Lower leg skin (tissue), 4 donors: ENCODE measurements at regions not wholly inside any gene's neighbourhood (a gene's known extent, or its start where the extent isn't known, plus 50 kb on each side); places are given as distances from the start of the nearest gene placed in this dataset.
"Not testable (repeated sequence)": the region's sequence is repeated elsewhere in the genome, so short reads cannot be mapped to it uniquely, and the experiment has no call there.

Experiments
- DNase-seq, 2 donors: peaks; one replicate each; pipeline ENCODE4 v3.0.0-alpha.2; 2019; ENCODE audit warnings: low spot score in 2 of 2
- H3K4me3 ChIP-seq: fragments of 200-600 bp; sonication (generic); 2 replicates; pipeline ENCODE4 v1.5.1; 2017; ENCODE audit warnings: mild to moderate bottlenecking, low read depth; ENCODE audit not compliant: poor library complexity, severe bottlenecking
- POLR2A ChIP-seq, 2 donors: fragments of 450-650 bp; IDR thresholded peaks; one replicate each; pipeline ENCODE4 v1.6.1; 2016 to 2017; ENCODE audit warnings: antibody characterized with exemption in 2 of 2, mild to moderate bottlenecking in 1 of 2, moderate library complexity in 1 of 2
- WGBS, 2 donors: methylation state at CpG; one replicate each; pipeline ENCODE4 v1.1.5; 2018; 5-methylcytosine and 5-hydroxymethylcytosine counted together
- intact Hi-C: fragments of 100-400 bp; cut with DNase I; formaldehyde crosslinking; loops from one replicate; pipeline ENCODE4 v1.15.0; 2023; ENCODE audit warnings: low total_unique reads
- TF ChIP-seq, protein P1 (sequence below), 3 donors: fragments of 450-650 bp; IDR thresholded peaks; one replicate each; pipeline ENCODE4 v1.5.1; 2016; ENCODE audit warnings: antibody characterized with exemption in 3 of 3, mild to moderate bottlenecking in 3 of 3, moderate library complexity in 2 of 3

DNA sequence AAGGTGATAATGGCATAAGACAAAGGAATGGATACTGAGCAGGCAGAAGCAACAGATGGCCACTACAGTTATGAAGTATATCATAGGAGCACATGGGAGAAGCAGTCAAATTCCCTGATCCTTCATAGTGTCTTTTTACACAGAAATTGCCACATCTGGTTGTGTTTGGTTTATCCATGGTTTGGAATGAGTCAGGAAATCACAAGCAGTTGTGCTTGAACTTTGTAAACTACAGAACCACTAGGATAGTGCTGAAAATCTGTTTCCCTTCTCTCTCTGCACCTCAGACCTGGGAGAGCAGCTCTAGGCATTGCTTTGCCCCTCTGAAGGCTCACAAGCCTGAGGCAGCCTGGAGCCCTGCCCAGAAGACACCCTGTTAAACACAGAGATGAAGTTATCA is 134.0 kb downstream of the DMRT2 start:
- no peak for DNase-seq
- no peak overlapping the region for H3K4me3 ChIP-seq
- no peak for TF ChIP-seq POLR2A (IDR thresholded peaks at IDR 0.05)
- TF ChIP-seq, protein P1, sequence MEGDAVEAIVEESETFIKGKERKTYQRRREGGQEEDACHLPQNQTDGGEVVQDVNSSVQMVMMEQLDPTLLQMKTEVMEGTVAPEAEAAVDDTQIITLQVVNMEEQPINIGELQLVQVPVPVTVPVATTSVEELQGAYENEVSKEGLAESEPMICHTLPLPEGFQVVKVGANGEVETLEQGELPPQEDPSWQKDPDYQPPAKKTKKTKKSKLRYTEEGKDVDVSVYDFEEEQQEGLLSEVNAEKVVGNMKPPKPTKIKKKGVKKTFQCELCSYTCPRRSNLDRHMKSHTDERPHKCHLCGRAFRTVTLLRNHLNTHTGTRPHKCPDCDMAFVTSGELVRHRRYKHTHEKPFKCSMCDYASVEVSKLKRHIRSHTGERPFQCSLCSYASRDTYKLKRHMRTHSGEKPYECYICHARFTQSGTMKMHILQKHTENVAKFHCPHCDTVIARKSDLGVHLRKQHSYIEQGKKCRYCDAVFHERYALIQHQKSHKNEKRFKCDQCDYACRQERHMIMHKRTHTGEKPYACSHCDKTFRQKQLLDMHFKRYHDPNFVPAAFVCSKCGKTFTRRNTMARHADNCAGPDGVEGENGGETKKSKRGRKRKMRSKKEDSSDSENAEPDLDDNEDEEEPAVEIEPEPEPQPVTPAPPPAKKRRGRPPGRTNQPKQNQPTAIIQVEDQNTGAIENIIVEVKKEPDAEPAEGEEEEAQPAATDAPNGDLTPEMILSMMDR (IDR thresholded peaks at IDR 0.05), result no peak
- intact Hi-C loops, result no loop called here

DNA sequence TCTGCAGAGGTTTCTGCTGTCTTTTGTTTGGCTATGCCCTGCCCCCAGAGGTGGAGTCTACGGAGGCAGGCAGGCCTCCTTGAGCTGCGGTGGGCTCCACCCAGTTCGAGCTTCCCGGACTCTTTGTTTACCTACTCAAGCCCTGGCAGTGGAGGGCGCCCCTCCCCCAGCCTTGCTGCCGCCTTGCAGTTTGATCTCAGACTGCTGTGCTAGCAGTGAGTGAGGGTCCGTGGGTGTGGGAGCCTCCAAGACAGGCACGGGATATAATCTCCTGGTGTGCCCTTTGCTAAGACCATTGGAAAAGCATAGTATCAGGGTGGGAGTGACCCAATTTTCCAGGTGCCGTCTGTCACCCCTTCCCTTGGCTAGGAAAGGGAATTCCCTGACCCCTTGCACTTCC is 137.0 kb downstream of the DMRT2 start:
- intact Hi-C loops, DNase-seq, H3K4me3 ChIP-seq: not testable (repeated sequence)
- 93 to 95% methylated on average over 9 of the region's 9 CpGs for WGBS, 2 donors

DNA sequence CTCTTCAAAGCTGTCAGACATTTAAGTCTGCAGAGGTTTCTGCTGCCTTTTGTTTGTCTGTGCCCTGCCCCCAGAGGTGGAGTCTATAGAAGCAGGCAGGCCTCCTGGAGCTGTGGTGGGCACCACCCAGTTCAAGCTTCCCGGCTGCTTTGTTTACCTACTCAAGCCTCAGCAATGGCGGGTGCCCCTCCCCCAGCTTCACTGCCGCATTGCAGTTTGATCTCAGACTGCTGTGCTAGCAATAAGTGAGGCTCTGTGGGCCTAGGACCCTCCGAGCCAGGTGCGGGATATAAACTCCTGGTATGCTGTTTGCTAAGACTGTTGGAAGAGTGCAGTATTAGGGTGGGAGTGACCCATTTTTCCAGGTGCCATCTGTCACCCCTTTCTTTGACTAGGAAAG is 145.5 kb downstream of the DMRT2 start:
- H3K4me3 ChIP-seq, intact Hi-C loops, DNase-seq: not testable (repeated sequence)
- 84 to 86% methylated on average over 5 of the region's 5 CpGs for WGBS, 2 donors

DNA sequence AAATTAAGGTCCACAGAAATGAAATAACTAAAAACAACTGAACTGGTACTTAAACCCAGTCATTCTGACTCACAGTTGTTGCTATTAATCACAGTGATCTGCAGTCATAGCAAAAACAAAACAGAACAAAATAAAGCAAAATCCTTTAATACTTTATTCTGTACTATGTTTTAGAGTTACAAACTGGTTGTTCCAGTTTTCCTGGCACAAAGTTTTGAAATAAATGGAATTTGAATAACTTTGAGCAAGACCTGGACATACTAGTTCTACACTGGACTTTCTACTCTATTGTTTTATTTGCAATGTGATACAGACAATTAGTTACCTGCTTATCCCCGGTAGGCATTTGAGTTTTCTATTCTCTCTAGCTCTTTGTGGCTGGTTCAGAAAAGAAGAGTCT is 147.9 kb downstream of the DMRT2 start:
- 64% methylated on average over 1 of the region's 1 CpG for WGBS, 2 donors
- TF ChIP-seq, protein P1 (IDR thresholded peaks at IDR 0.05), result no peak
- no peak for TF ChIP-seq POLR2A (IDR thresholded peaks at IDR 0.05)
- no peak overlapping the region for H3K4me3 ChIP-seq
- intact Hi-C loops, result no loop called here
- no peak for DNase-seq

DNA sequence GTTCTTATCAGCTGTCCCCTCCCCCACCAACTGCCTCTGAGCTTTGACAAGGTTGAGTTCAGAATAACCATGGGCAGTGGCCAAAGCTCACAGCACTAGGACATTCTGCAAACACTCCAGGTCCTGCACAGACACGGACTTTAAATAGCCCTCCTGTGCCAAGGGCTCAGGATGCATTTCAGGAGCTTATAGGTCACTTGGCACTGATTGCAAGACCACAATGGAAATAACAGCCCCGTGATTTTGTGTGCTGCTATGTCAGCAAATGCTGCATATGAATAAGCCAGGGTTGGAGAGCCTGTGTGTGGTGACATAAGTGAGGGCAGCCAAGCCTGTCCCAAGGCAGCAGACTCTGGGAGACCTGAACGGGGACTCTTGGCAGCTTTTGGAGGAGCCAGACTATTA is 150.7 kb downstream of the DMRT2 start:
- whole genome bisulfite sequencing, 2 donors, result 27 to 48% methylated on average over 3 of the region's 3 CpGs
- intact Hi-C loops, result no loop called here
- no peak for DNase-seq
- TF ChIP-seq, protein P1 (IDR thresholded peaks at IDR 0.05), result no peak
- TF ChIP-seq POLR2A (IDR thresholded peaks at IDR 0.05), result no peak
- H3K4me3 ChIP-seq, result no peak overlapping the region

DNA sequence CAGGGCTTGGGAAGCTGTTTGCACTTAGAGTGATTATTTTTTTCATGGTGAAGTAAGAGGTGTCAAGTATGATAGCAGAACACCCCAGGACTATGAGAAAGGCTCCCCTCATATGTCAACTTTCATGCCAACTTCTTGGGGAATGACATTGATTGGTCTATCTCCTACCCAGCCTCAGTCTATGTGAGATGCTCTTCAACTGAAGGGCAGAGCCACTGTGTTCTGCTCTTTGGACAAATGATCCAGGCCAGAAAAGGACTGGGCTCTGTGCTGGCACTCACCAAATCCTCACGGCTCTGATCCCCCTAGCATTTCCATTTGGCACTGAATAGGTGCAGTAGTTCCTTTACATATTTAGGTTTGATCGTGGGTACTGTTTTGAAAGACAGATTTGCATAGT is 151.1 kb downstream of the DMRT2 start:
- no peak overlapping the region for H3K4me3 ChIP-seq
- no peak for TF ChIP-seq POLR2A (IDR thresholded peaks at IDR 0.05)
- TF ChIP-seq, protein P1 (IDR thresholded peaks at IDR 0.05), result no peak
- intact Hi-C loops, result no loop called here
- 51 to 59% methylated on average over 2 of the region's 2 CpGs for WGBS, 2 donors
- no peak for DNase-seq

DNA sequence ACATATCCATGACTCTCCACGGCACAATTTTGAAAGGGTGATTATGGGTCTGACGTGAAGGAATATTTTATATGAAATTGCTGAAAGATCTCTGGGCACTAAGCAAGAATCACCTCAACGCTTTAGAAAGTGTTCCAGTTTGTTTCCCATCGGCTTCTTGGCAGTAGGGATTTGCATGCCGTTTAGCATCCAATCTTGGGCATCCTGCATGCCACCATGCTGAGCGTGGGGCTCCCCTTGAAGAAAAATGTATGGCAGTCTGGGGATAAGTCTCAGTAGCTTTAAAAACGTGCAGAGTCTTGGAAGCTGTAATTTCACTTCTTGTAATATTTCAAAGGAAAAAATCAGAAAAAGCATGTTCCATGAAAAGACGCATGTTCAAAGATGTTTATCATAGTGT is 151.7 kb downstream of the DMRT2 start:
- no peak for DNase-seq
- H3K4me3 ChIP-seq, result no peak overlapping the region
- TF ChIP-seq, protein P1 (IDR thresholded peaks at IDR 0.05), result no peak
- no peak for TF ChIP-seq POLR2A (IDR thresholded peaks at IDR 0.05)
- 68 to 71% methylated on average over 8 of the region's 8 CpGs for WGBS, 2 donors
- intact Hi-C loops, result no loop called here
